ENCODE measurements at regions not wholly inside any gene's neighbourhood (a gene's known extent, or its start where the extent isn't known, plus 50 kb on each side); places are given as distances from the start of the nearest gene placed in this dataset.

- no peak for TF ChIP-seq TAF1 (IDR thresholded peaks at IDR 0.05; ENCODE audit: borderline replicate concordance, insufficient read depth, low read length)
- TF ChIP-seq REST (IDR thresholded peaks at IDR 0.05; ENCODE audit: insufficient read depth in 1 of 2, low read depth in 2 of 2, low read length in 2 of 2), result peak in 1 of 2 experiments; percentile 83; a peak in 2 of 4 replicates
- TF ChIP-seq SIN3A (IDR thresholded peaks at IDR 0.05; ENCODE audit: borderline replicate concordance, insufficient read depth, low read length), result no peak
- no peak for TF ChIP-seq FOXP2 (optimal IDR thresholded peaks at IDR 0.05; ENCODE audit: borderline replicate concordance, extremely low read depth, extremely low read length, insufficient read depth)
These were observed 130.8 kb upstream of the EEF2KMT start for GRCh38 chr16:5228369-5228768.

- TF ChIP-seq POLR2AphosphoS5 (IDR thresholded peaks at IDR 0.05; ENCODE audit: low read depth, low read length) (no peak), TAF1 (IDR thresholded peaks at IDR 0.05; ENCODE audit: borderline replicate concordance, insufficient read depth, low read length) (no peak), FOXP2 (optimal IDR thresholded peaks at IDR 0.05; ENCODE audit: borderline replicate concordance, extremely low read depth, extremely low read length, insufficient read depth) (no peak), SIN3A (IDR thresholded peaks at IDR 0.05; ENCODE audit: borderline replicate concordance, insufficient read depth, low read length) (no peak), REST (IDR thresholded peaks at IDR 0.05; ENCODE audit: insufficient read depth in 1 of 2, low read depth in 2 of 2, low read length in 2 of 2) (no peak)
These were observed 128.5 kb upstream of the EEF2KMT start for GRCh38 chr16:5225931-5226655.

- TF ChIP-seq REST (IDR thresholded peaks at IDR 0.05; ENCODE audit: insufficient read depth in 1 of 2, low read depth in 2 of 2, low read length in 2 of 2) (no peak), FOXP2 (optimal IDR thresholded peaks at IDR 0.05; ENCODE audit: borderline replicate concordance, extremely low read depth, extremely low read length, insufficient read depth) (no peak), TAF1 (IDR thresholded peaks at IDR 0.05; ENCODE audit: borderline replicate concordance, insufficient read depth, low read length) (no peak), POLR2AphosphoS5 (IDR thresholded peaks at IDR 0.05; ENCODE audit: low read depth, low read length) (no peak), SIN3A (IDR thresholded peaks at IDR 0.05; ENCODE audit: borderline replicate concordance, insufficient read depth, low read length) (no peak)
These were observed 125.2 kb upstream of the EEF2KMT start for GRCh38 chr16:5222761-5223160.

GRCh38 chr16:5220705-5221104, 123.1 kb upstream of the EEF2KMT start:
- TF ChIP-seq TAF1 (IDR thresholded peaks at IDR 0.05; ENCODE audit: borderline replicate concordance, insufficient read depth, low read length), result no peak
- no peak for TF ChIP-seq REST (IDR thresholded peaks at IDR 0.05; ENCODE audit: insufficient read depth in 1 of 2, low read depth in 2 of 2, low read length in 2 of 2)
- TF ChIP-seq SIN3A (IDR thresholded peaks at IDR 0.05; ENCODE audit: borderline replicate concordance, insufficient read depth, low read length), result no peak
- TF ChIP-seq FOXP2 (optimal IDR thresholded peaks at IDR 0.05; ENCODE audit: borderline replicate concordance, extremely low read depth, extremely low read length, insufficient read depth), result no peak
- no peak for TF ChIP-seq POLR2AphosphoS5 (IDR thresholded peaks at IDR 0.05; ENCODE audit: low read depth, low read length)
